Thyroid gland (tissue), 4 donors: ENCODE measurements at regions not wholly inside any gene's neighbourhood (a gene's known extent, or its start where the extent isn't known, plus 50 kb on each side); places are given as distances from the start of the nearest gene placed in this dataset.
"Not testable (repeated sequence)": the region's sequence is repeated elsewhere in the genome, so short reads cannot be mapped to it uniquely, and the experiment has no call there.

Experiments used
- DNase-seq, 2 donors: peaks; one replicate each; pipeline ENCODE4 v3.0.0-alpha.2; 2019
- H3K27ac ChIP-seq, 3 donors: fragments of 200-600 bp; sonication (generic); 1 replicate in 2 of 3; 2 replicates in 1 of 3; pipeline ENCODE4 v1.5.1; 2016 to 2019; ENCODE audit warnings: mild to moderate bottlenecking in 1 of 3, moderate library complexity in 1 of 3
- H3K27me3 ChIP-seq: fragments of 200-600 bp; sonication (generic); one replicate; pipeline ENCODE4 v1.5.1; 2019
- H3K36me3 ChIP-seq, 2 donors: fragments of 200-600 bp; sonication (generic); one replicate each; pipeline ENCODE4 v1.5.1; 2016 to 2019
- H3K4me1 ChIP-seq, 2 donors: fragments of 200-600 bp; sonication (generic); one replicate each; pipeline ENCODE4 v1.5.1; 2017 to 2019
- H3K4me3 ChIP-seq, 3 donors: fragments of 200-600 bp; sonication (generic); replicated peaks in 1 of 3; 1 replicate in 2 of 3; 2 replicates in 1 of 3; pipeline ENCODE4 v1.5.1; 2016; ENCODE audit warnings: mild to moderate bottlenecking in 1 of 3
- H3K9me3 ChIP-seq: fragments of 200-600 bp; sonication (generic); one replicate; pipeline ENCODE4 v1.5.1; 2017
- CTCF ChIP-seq, 6 experiments: fragments of 200-600 bp in 3 of 6; fragments of 450-650 bp in 3 of 6; sonication (generic) in 3 of 6; IDR thresholded peaks; one replicate each; pipeline ENCODE4 v1.5.1; 2016 to 2019; ENCODE audit warnings: antibody characterized with exemption in 6 of 6, mild to moderate bottlenecking in 2 of 6, inconsistent platforms in 1 of 6, moderate library complexity in 1 of 6
- POLR2A ChIP-seq, 2 donors: fragments of 450-650 bp; IDR thresholded peaks; one replicate each; pipeline ENCODE4 v1.6.1; 2017; ENCODE audit warnings: antibody characterized with exemption in 2 of 2, mild to moderate bottlenecking in 2 of 2, moderate library complexity in 1 of 2
- WGBS, 2 donors: methylation state at CpG; one replicate each; pipeline ENCODE4 v1.1.5; 2017; 5-methylcytosine and 5-hydroxymethylcytosine counted together
- intact Hi-C: fragments of 100-400 bp; cut with DNase I; formaldehyde crosslinking; loops from one replicate; pipeline ENCODE4 v1.15.1; 2023

GRCh38 chr12:114605918-114606317 is 78.1 kb downstream of the TBX3 start:
- H3K27me3 ChIP-seq = no peaks in the 10 kb centered on the region

GRCh38 chr12:114604606-114605005 is 79.4 kb downstream of the TBX3 start:
- Histone ChIP-seq H3K4me1 (no peaks in the 10 kb centered on the region), H3K4me3 (no peak overlapping the region), H3K9me3 (no peaks in the 10 kb centered on the region), H3K36me3 (no peaks in the 10 kb centered on the region), H3K27ac (no peak overlapping the region), H3K27me3 (no peaks in the 10 kb centered on the region)
- 39 to 53% methylated on average over 5 of the region's 5 CpGs for WGBS, 2 donors
- no peak for DNase-seq
- TF ChIP-seq POLR2A (IDR thresholded peaks at IDR 0.05) (no peak), CTCF (IDR thresholded peaks at IDR 0.05) (no peak)
- intact Hi-C loops = no loop called here

More at GRCh38 chr12:114605918-114606317, 78.1 kb downstream of the TBX3 start:
- Histone ChIP-seq H3K27ac (no peak overlapping the region), H3K4me1 (no peaks in the 10 kb centered on the region), H3K4me3 (no peak overlapping the region), H3K9me3 (no peaks in the 10 kb centered on the region), H3K36me3 (no peaks in the 10 kb centered on the region)
- TF ChIP-seq CTCF (IDR thresholded peaks at IDR 0.05) (no peak), POLR2A (IDR thresholded peaks at IDR 0.05) (no peak)
- DNase-seq = no peak
- WGBS, 2 donors = 86 to 87% methylated on average over 3 of the region's 3 CpGs
- intact Hi-C loops = no loop called here

- H3K27me3 ChIP-seq, DNase-seq, H3K27ac ChIP-seq, intact Hi-C loops, H3K4me1 ChIP-seq, H3K36me3 ChIP-seq, H3K9me3 ChIP-seq, H3K4me3 ChIP-seq: not testable (repeated sequence)
- WGBS, 2 donors = 96 to 98% methylated on average over 2 of the region's 2 CpGs
Measured at GRCh38 chr12:114600584-114600983, 83.4 kb downstream of the TBX3 start.

GRCh38 chr12:114598111-114598510 is 85.9 kb downstream of the TBX3 start:
- TF ChIP-seq CTCF (IDR thresholded peaks at IDR 0.05) = no peak
- no peak for TF ChIP-seq POLR2A (IDR thresholded peaks at IDR 0.05)
- Histone ChIP-seq H3K36me3 (no peaks in the 10 kb centered on the region), H3K4me3 (no peak overlapping the region), H3K27me3 (no peaks in the 10 kb centered on the region), H3K9me3 (no peaks in the 10 kb centered on the region), H3K27ac (no peak overlapping the region), H3K4me1 (no peaks in the 10 kb centered on the region)
- 46 to 53% methylated on average over 2 of the region's 2 CpGs for WGBS, 2 donors
- no peak for DNase-seq
- intact Hi-C loops = no loop called here

GRCh38 chr12:114592946-114593345 is 91.0 kb downstream of the TBX3 start:
- DNase-seq = no peak

More at GRCh38 chr12:114592946-114593345, 91.0 kb downstream of the TBX3 start:
- Histone ChIP-seq H3K27ac (no peak overlapping the region), H3K27me3 (no peaks in the 10 kb centered on the region), H3K4me3 (no peak overlapping the region), H3K9me3 (no peaks in the 10 kb centered on the region), H3K4me1 (no peaks in the 10 kb centered on the region), H3K36me3 (no peaks in the 10 kb centered on the region)
- TF ChIP-seq POLR2A (IDR thresholded peaks at IDR 0.05) (no peak), CTCF (IDR thresholded peaks at IDR 0.05) (no peak)
- intact Hi-C loops = no loop called here
